ENCODE measurements at regions not wholly inside any gene's neighbourhood (a gene's known extent, or its start where the extent isn't known, plus 50 kb on each side); places are given as distances from the start of the nearest gene placed in this dataset.

DNA sequence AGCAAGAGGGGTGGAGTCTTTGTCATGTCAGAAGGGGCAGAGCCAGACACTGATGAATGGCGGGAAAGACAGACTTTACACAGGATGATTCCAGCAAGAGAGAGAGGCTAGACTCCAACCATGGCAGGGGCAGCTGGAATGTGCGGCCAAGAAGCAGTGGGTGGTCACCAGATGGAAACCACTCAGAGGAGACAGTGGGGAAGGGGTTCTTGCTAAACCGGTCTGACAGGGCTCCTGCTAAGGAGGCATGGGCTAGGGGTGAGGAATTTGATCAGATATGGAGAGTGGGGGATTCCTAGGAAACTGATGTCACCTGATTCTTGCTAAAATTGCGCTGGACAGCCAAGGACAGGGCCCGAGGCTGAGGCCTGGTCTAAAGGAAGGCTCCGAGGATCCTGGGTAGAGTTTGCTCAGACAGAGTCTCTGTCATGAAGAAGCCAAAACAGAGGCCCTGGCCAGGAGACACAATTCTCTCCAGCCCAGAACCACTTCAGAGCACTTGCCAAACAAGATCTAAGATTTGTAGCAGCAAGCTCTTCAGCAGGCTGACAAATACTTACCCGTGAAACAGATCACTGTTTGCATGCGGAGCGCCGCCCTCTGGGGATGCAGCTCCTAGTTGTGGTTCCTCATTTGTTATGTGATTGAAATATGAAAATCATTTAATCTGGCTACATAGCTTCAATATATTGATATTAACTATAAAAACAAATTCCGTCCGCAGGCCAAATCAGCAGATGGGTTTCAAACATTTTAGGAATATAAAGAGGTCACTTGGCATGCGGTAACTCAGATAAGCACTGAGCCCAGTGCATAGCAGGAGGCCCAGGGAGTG is 377.0 kb downstream of the TCERG1L start:
- no peak overlapping the region for H3K4me3 ChIP-seq
- H3K9ac ChIP-seq (ENCODE audit: insufficient read depth in 1 of 2, low read length in 2 of 2) = no peak overlapping the region
- H3K4me1 ChIP-seq (ENCODE audit: control insufficient read depth in 5 of 5, insufficient read depth in 5 of 5, low read length in 5 of 5) = peaks cover 0 to 40% (median 10%) of the 10 kb centered on the region in 5 donors
- H3K27ac ChIP-seq (ENCODE audit: low read depth in 1 of 2, low read length in 1 of 2) = no peak overlapping the region
- no peak for TF ChIP-seq CTCF (IDR thresholded peaks at IDR 0.05; ENCODE audit: control extremely low read depth, extremely low read depth)
- no peaks in the 10 kb centered on the region for H3K36me3 ChIP-seq (ENCODE audit: control insufficient read depth in 4 of 4, insufficient read depth in 4 of 4, low read length in 4 of 4)
- peak; percentile 48 to 64 (median 52) for DNase-seq
- WGBS, 2 donors = 59 to 65% methylated on average over 13 of the region's 13 CpGs
- ATAC-seq (ENCODE audit: insufficient read depth, low FRiP score) = no peak
- peaks cover 0 to 5% (median 0%) of the 10 kb centered on the region in 4 donors for H3K9me3 ChIP-seq (ENCODE audit: control insufficient read depth in 4 of 4, insufficient read depth in 3 of 4, low read length in 3 of 4)
- no peaks in the 10 kb centered on the region for H3K27me3 ChIP-seq (ENCODE audit: control insufficient read depth in 3 of 3, insufficient read depth in 3 of 3, low read length in 2 of 3)

DNA sequence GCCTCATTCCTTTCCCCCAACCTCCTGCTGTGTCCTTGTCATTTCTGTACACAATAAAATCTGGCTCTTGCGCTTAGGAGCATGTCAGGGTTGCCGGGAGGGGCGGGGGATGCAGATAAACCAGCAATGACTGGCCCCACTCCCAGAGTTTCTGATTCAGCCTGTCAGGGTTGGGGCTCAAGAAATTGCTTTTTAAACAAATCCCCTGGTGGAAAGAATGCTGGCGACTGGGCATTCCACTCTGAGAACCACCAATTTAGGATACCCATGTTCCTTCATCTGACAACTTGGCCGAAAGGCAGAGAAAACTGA is 376.4 kb downstream of the TCERG1L start:
- Histone ChIP-seq H3K9ac (ENCODE audit: insufficient read depth in 1 of 2, low read length in 2 of 2) (no peak overlapping the region), H3K27ac (ENCODE audit: low read depth in 1 of 2, low read length in 1 of 2) (no peak overlapping the region), H3K9me3 (ENCODE audit: control insufficient read depth in 4 of 4, insufficient read depth in 3 of 4, low read length in 3 of 4) (peaks cover 0 to 5% (median 0%) of the 10 kb centered on the region in 4 donors), H3K4me3 (no peak overlapping the region), H3K36me3 (ENCODE audit: control insufficient read depth in 4 of 4, insufficient read depth in 4 of 4, low read length in 4 of 4) (no peaks in the 10 kb centered on the region), H3K4me1 (ENCODE audit: control insufficient read depth in 5 of 5, insufficient read depth in 5 of 5, low read length in 5 of 5) (peaks cover 0 to 40% (median 10%) of the 10 kb centered on the region in 5 donors), H3K27me3 (ENCODE audit: control insufficient read depth in 3 of 3, insufficient read depth in 3 of 3, low read length in 2 of 3) (no peaks in the 10 kb centered on the region)
- TF ChIP-seq CTCF (IDR thresholded peaks at IDR 0.05; ENCODE audit: control extremely low read depth, extremely low read depth) = no peak
- peak; percentile 57 to 83 (median 82) for DNase-seq
- no peak for ATAC-seq (ENCODE audit: insufficient read depth, low FRiP score)
- WGBS, 2 donors = 46 to 57% methylated on average over 5 of the region's 5 CpGs

DNA sequence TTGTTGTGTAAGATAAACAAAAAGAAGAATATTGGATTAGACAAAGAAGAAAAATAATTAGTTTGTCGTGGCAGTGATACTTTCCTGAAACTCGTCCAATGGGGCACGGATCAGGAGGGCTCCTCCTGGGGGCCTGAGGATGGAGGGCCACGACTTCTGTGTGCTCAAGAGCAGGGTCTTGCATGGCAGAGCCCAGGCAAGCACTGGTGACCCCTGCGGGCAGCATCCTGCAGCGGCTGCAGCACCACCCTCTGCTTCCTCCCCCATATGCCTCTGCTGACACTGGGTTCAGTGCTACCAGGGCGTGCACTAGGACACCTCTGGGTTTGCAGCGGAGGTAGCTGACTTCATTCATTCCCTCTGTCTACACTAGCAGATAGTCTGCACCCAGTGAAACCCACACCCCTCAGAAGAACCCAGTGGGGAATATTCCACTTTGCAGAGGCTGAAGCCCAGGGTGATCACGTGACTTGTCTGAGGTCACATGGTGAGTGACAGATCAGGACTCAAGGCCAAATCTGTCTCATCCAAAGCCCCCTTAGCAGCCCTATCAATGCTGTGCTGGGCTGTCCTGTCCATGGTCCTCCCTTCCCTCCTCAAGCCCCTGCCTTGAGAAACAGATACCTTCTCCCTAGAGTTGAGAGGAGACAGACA is 375.5 kb downstream of the TCERG1L start:
- Histone ChIP-seq H3K9ac (ENCODE audit: insufficient read depth in 1 of 2, low read length in 2 of 2) (no peak overlapping the region), H3K4me3 (no peak overlapping the region), H3K4me1 (ENCODE audit: control insufficient read depth in 5 of 5, insufficient read depth in 5 of 5, low read length in 5 of 5) (peaks cover 0 to 40% (median 10%) of the 10 kb centered on the region in 5 donors), H3K9me3 (ENCODE audit: control insufficient read depth in 4 of 4, insufficient read depth in 3 of 4, low read length in 3 of 4) (peaks cover 0 to 3% (median 0%) of the 10 kb centered on the region in 4 donors), H3K27me3 (ENCODE audit: control insufficient read depth in 3 of 3, insufficient read depth in 3 of 3, low read length in 2 of 3) (no peaks in the 10 kb centered on the region), H3K27ac (ENCODE audit: low read depth in 1 of 2, low read length in 1 of 2) (no peak overlapping the region), H3K36me3 (ENCODE audit: control insufficient read depth in 4 of 4, insufficient read depth in 4 of 4, low read length in 4 of 4) (no peaks in the 10 kb centered on the region)
- 60 to 76% methylated on average over 9 of the region's 9 CpGs for WGBS, 2 donors
- DNase-seq (peak in 2 of 3 donors; percentile 12 to 48), ATAC-seq (ENCODE audit: insufficient read depth, low FRiP score) (peak; percentile 11)
- TF ChIP-seq CTCF (IDR thresholded peaks at IDR 0.05; ENCODE audit: control extremely low read depth, extremely low read depth) = no peak
